ENCODE measurements at regions not wholly inside any gene's neighbourhood (a gene's known extent, or its start where the extent isn't known, plus 50 kb on each side); places are given as distances from the start of the nearest gene placed in this dataset.

- H3K4me3 ChIP-seq, result no peak overlapping the region
- no peak overlapping the region for H3K9ac ChIP-seq
- H3K27ac ChIP-seq, result no peak overlapping the region
- H2AFZ ChIP-seq, result no peak overlapping the region
- no peak for DNase-seq
- in situ Hi-C loops (cut with MboI), result no loop called here
- H3K79me2 ChIP-seq (ENCODE audit: insufficient read depth), result no peaks in the 10 kb centered on the region
- no peak for TF ChIP-seq EZH2 (IDR thresholded peaks at IDR 0.05; ENCODE audit: insufficient read depth, poor library complexity, severe bottlenecking)
- TF ChIP-seq EZH2phosphoT487 (IDR thresholded peaks at IDR 0.05; ENCODE audit: insufficient read depth, low read depth), result no peak
- 82 to 84% methylated on average over 16 of the region's 16 CpGs for WGBS, 2 experiments (ENCODE audit: low coverage in 1 of 2, low lambda C conversion rate in 2 of 2, missing lambda C conversion rate in 2 of 2)
- H3K4me2 ChIP-seq (ENCODE audit: unreplicated experiment), result no peak overlapping the region
- H3F3A ChIP-seq (ENCODE audit: insufficient read depth), result no peaks in the 10 kb centered on the region
- peaks cover 14% of the 10 kb centered on the region; the same call in 1 of the 2 replicates for H3K27me3 ChIP-seq (replicated peaks; ENCODE audit: insufficient read depth)
- H4K20me1 ChIP-seq (ENCODE audit: insufficient read depth), result no peaks in the 10 kb centered on the region
- no peaks in the 10 kb centered on the region for H3K4me1 ChIP-seq (ENCODE audit: insufficient read depth)
- no peaks in the 10 kb centered on the region for H3K9me2 ChIP-seq (ENCODE audit: insufficient read depth)
- H3K9me3 ChIP-seq (ENCODE audit: low read depth), result no peaks in the 10 kb centered on the region
- H3K36me3 ChIP-seq (ENCODE audit: low read depth), result no peaks in the 10 kb centered on the region
Measured at GRCh38 chr5:15384581-15384980, 115.4 kb upstream of the FBXL7 start.

- Histone ChIP-seq H3K27me3 (replicated peaks; ENCODE audit: insufficient read depth) (peaks cover 14% of the 10 kb centered on the region; the same call in 1 of the 2 replicates), H3K9ac (no peak overlapping the region), H3K4me2 (ENCODE audit: unreplicated experiment) (no peak overlapping the region), H3K27ac (no peak overlapping the region), H3K4me1 (ENCODE audit: insufficient read depth) (no peaks in the 10 kb centered on the region), H3F3A (ENCODE audit: insufficient read depth) (no peaks in the 10 kb centered on the region), H3K9me3 (ENCODE audit: low read depth) (no peaks in the 10 kb centered on the region), H2AFZ (no peak overlapping the region), H3K4me3 (no peak overlapping the region), H3K9me2 (ENCODE audit: insufficient read depth) (no peaks in the 10 kb centered on the region), H3K36me3 (ENCODE audit: low read depth) (no peaks in the 10 kb centered on the region), H3K79me2 (ENCODE audit: insufficient read depth) (no peaks in the 10 kb centered on the region), H4K20me1 (ENCODE audit: insufficient read depth) (no peaks in the 10 kb centered on the region)
- DNase-seq, result no peak
- no peak for TF ChIP-seq EZH2phosphoT487 (IDR thresholded peaks at IDR 0.05; ENCODE audit: insufficient read depth, low read depth)
- TF ChIP-seq EZH2 (IDR thresholded peaks at IDR 0.05; ENCODE audit: insufficient read depth, poor library complexity, severe bottlenecking), result no peak
- in situ Hi-C loops (cut with MboI), result no loop called here
- 72 to 76% methylated on average over 9 of the region's 9 CpGs for WGBS, 2 experiments (ENCODE audit: low coverage in 1 of 2, low lambda C conversion rate in 2 of 2, missing lambda C conversion rate in 2 of 2)
Measured at GRCh38 chr5:15384176-15384575, 115.8 kb upstream of the FBXL7 start.

DNA sequence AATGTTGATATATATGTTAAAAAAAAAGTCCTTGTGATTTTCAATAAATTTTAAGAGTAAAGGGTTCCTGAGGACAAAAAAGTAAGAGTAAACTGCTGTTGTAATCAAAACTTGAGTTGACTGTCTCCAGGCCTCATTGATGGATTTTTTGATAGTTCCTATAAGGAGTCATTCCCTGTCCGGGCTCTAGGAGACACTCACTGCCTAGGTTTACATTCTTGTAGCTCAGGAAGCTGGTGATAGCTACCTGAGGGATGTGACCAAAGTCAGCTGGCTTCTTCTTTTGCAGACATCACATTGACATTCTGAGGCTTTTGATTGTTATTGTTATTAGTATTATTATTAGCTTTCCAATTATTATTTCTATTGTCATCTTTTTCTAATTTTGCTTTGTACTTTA, 116.5 kb upstream of the FBXL7 start:
- H3K4me1 ChIP-seq (ENCODE audit: insufficient read depth), result no peaks in the 10 kb centered on the region
- no peaks in the 10 kb centered on the region for H3K79me2 ChIP-seq (ENCODE audit: insufficient read depth)
- H3K27me3 ChIP-seq (replicated peaks; ENCODE audit: insufficient read depth), result peaks cover 10% of the 10 kb centered on the region; the same call in 1 of the 2 replicates
- WGBS, 2 experiments (ENCODE audit: low coverage in 1 of 2, low lambda C conversion rate in 2 of 2, missing lambda C conversion rate in 2 of 2), result 45 to 52% methylated on average over 1 of the region's 1 CpG
- no peak overlapping the region for H3K27ac ChIP-seq
- H3K9ac ChIP-seq, result no peak overlapping the region
- TF ChIP-seq EZH2phosphoT487 (IDR thresholded peaks at IDR 0.05; ENCODE audit: insufficient read depth, low read depth) (no peak), EZH2 (IDR thresholded peaks at IDR 0.05; ENCODE audit: insufficient read depth, poor library complexity, severe bottlenecking) (no peak)
- H3K9me2 ChIP-seq (ENCODE audit: insufficient read depth), result no peaks in the 10 kb centered on the region
- no peak overlapping the region for H2AFZ ChIP-seq
- no peak overlapping the region for H3K4me3 ChIP-seq
- H3K4me2 ChIP-seq (ENCODE audit: unreplicated experiment), result no peak overlapping the region
- no peaks in the 10 kb centered on the region for H3K36me3 ChIP-seq (ENCODE audit: low read depth)
- H4K20me1 ChIP-seq (ENCODE audit: insufficient read depth), result no peaks in the 10 kb centered on the region
- H3K9me3 ChIP-seq (ENCODE audit: low read depth), result no peaks in the 10 kb centered on the region
- DNase-seq, result peak; percentile 42
- H3F3A ChIP-seq (ENCODE audit: insufficient read depth), result no peaks in the 10 kb centered on the region
- in situ Hi-C loops (cut with MboI), result no loop called here

- Histone ChIP-seq H3F3A (ENCODE audit: insufficient read depth) (no peaks in the 10 kb centered on the region), H3K9ac (no peak overlapping the region), H3K4me3 (no peak overlapping the region), H3K27me3 (replicated peaks; ENCODE audit: insufficient read depth) (peaks cover 8% of the 10 kb centered on the region; the same call in 1 of the 2 replicates), H3K36me3 (ENCODE audit: low read depth) (no peaks in the 10 kb centered on the region), H4K20me1 (ENCODE audit: insufficient read depth) (no peaks in the 10 kb centered on the region), H3K9me3 (ENCODE audit: low read depth) (no peaks in the 10 kb centered on the region), H2AFZ (no peak overlapping the region), H3K27ac (no peak overlapping the region), H3K4me1 (ENCODE audit: insufficient read depth) (no peaks in the 10 kb centered on the region), H3K79me2 (ENCODE audit: insufficient read depth) (no peaks in the 10 kb centered on the region), H3K9me2 (ENCODE audit: insufficient read depth) (no peaks in the 10 kb centered on the region), H3K4me2 (ENCODE audit: unreplicated experiment) (no peak overlapping the region)
- no peak for TF ChIP-seq EZH2 (IDR thresholded peaks at IDR 0.05; ENCODE audit: insufficient read depth, poor library complexity, severe bottlenecking)
- no peak for TF ChIP-seq EZH2phosphoT487 (IDR thresholded peaks at IDR 0.05; ENCODE audit: insufficient read depth, low read depth)
- no peak for DNase-seq
- in situ Hi-C loops (cut with MboI), result no loop called here
- 89 to 92% methylated on average over 3 of the region's 3 CpGs for WGBS, 2 experiments (ENCODE audit: low coverage in 1 of 2, low lambda C conversion rate in 2 of 2, missing lambda C conversion rate in 2 of 2)
Measured at GRCh38 chr5:15383021-15383420, 117.0 kb upstream of the FBXL7 start.
